HCT116 (cell line): ENCODE measurements at regions not wholly inside any gene's neighbourhood (a gene's known extent, or its start where the extent isn't known, plus 50 kb on each side); places are given as distances from the start of the nearest gene placed in this dataset.
A peak's percentile ranks its signal among the peaks of the same experiment; 100 is the strongest.

Source experiments
- ATAC-seq: fragments of 200-7000 bp; cut with Tn5 transposase; 2 replicates; pipeline ENCODE4 v1.9.1; 2020; ENCODE audit warnings: mild to moderate bottlenecking, moderate library complexity
- BruUV-seq: library from RNA; stranded (reverse); fragments of 400-500 nt; replicated peaks from 2 replicates; lab custom pipeline; 2021; lab: Mats Ljungman, UMichigan
- CTCF ChIA-PET: fragments of 300-600 bp; sonication (Branson Sonifier 250); formaldehyde crosslinking; loops from one replicate; lab custom pipeline; 2021; ENCODE audit warnings: antibody characterized with exemption; lab: Charles Lee
- POLR2A ChIA-PET: fragments of 300-600, 350-600 bp; sonication (Branson Sonifier 250); formaldehyde crosslinking; loops from one replicate; lab custom pipeline; 2021; ENCODE audit warnings: antibody characterized with exemption; lab: Charles Lee
- RAD21 ChIA-PET, 2 experiments: fragments of 300-600 bp; sonication (Branson Sonifier 250); formaldehyde crosslinking; loops; one replicate each; lab custom pipeline; 2023; ENCODE audit warnings: low total read pairs in 2 of 2; ENCODE audit not compliant: uncharacterized antibody in 2 of 2, unreplicated experiment in 2 of 2, low non-redundant PET in 1 of 2; lab: Charles Lee
- DNase-seq: peaks from one replicate; pipeline ENCODE4 v3.0.0-alpha.2; 2010; ENCODE audit warnings: low read depth, low spot score
- H2AFZ ChIP-seq: fragments of 200-600 bp; shearing (Covaris generic), sonication (generic); 2 replicates; pipeline ENCODE4 v1.6.1; 2017; ENCODE audit warnings: low read depth, mixed run types, mixed read lengths, antibody characterized with exemption, low read length; ENCODE audit not compliant: poor library complexity, severe bottlenecking
- H3K27ac ChIP-seq: 2 replicates; pipeline ENCODE4 v1.5.1; 2012; ENCODE audit warnings: low read depth, low read length
- H3K27me3 ChIP-seq: fragments of 200-600 bp; sonication (generic); 2 replicates; pipeline ENCODE4 v1.6.1; 2016; ENCODE audit warnings: mixed run types, low read length, mixed read lengths; ENCODE audit not compliant: insufficient read depth
- H3K36me3 ChIP-seq, 2 experiments: fragments of 200-500 bp in 1 of 2; fragments of 200-600 bp in 1 of 2; sonication (Bioruptor generic) in 1 of 2; sonication (generic) in 1 of 2; 2 replicates each; pipeline versions ENCODE4 v1.5.1 to v1.6.1; 2014 to 2016; ENCODE audit warnings: low read length in 2 of 2, inconsistent platforms in 1 of 2, mixed read lengths in 1 of 2, mixed run types in 1 of 2; ENCODE audit not compliant: insufficient read depth in 2 of 2, control insufficient read depth in 1 of 2
- H3K4me1 ChIP-seq, 2 experiments: fragments of 200-600 bp in 1 of 2; sonication (generic) in 1 of 2; 2 replicates each; pipeline versions ENCODE4 v1.5.1 to v1.6.1; 2012 to 2017; ENCODE audit warnings: low read length in 2 of 2, inconsistent platforms in 1 of 2, mild to moderate bottlenecking in 1 of 2, mixed read lengths in 1 of 2, mixed run types in 1 of 2, moderate library complexity in 1 of 2; ENCODE audit not compliant: insufficient read depth in 2 of 2, control insufficient read depth in 1 of 2
- H3K4me2 ChIP-seq: fragments of 200-600 bp; sonication (generic); 2 replicates; pipeline ENCODE4 v1.6.1; 2017; ENCODE audit warnings: mixed run types, low read length, mixed read lengths
- H3K4me3 ChIP-seq, 2 experiments: fragments of 200-600 bp in 1 of 2; sonication (generic) in 1 of 2; replicated peaks in 1 of 2; 2 replicates each; pipeline ENCODE4 v1.5.1; 2011 to 2016; ENCODE audit warnings: low read length in 2 of 2, control low read depth in 1 of 2, low read depth in 1 of 2, mild to moderate bottlenecking in 1 of 2, mixed read lengths in 1 of 2, mixed run types in 1 of 2
- H3K79me2 ChIP-seq: fragments of 200-600 bp; sonication (generic); 2 replicates; pipeline ENCODE4 v1.6.1; 2017; ENCODE audit warnings: mild to moderate bottlenecking, mixed run types, low read length, moderate library complexity, mixed read lengths; ENCODE audit not compliant: insufficient read depth
- H3K9ac ChIP-seq: fragments of 200-600 bp; sonication (generic); 2 replicates; pipeline ENCODE4 v1.6.1; 2016; ENCODE audit warnings: low read length, mixed read lengths
- H3K9me2 ChIP-seq: fragments of 200-600 bp; sonication (generic), shearing (Covaris generic); 2 replicates; pipeline ENCODE4 v1.6.1; 2017; ENCODE audit warnings: mixed run types, mild to moderate bottlenecking, moderate library complexity; ENCODE audit not compliant: insufficient read depth
- H3K9me3 ChIP-seq, 2 experiments: fragments of 200-500 bp in 1 of 2; fragments of 200-600 bp in 1 of 2; sonication (Bioruptor generic) in 1 of 2; sonication (generic) in 1 of 2; 2 replicates each; pipeline ENCODE4 v1.6.1; 2014 to 2017; ENCODE audit warnings: low read length in 2 of 2, mixed read lengths in 2 of 2, inconsistent platforms in 1 of 2, low read depth in 1 of 2, mild to moderate bottlenecking in 1 of 2, mixed run types in 1 of 2, moderate library complexity in 1 of 2; ENCODE audit not compliant: control insufficient read depth in 1 of 2, insufficient read depth in 1 of 2
- H4K20me1 ChIP-seq: fragments of 200-600 bp; sonication (generic), shearing (Covaris generic); 2 replicates; pipeline ENCODE4 v1.6.1; 2017; ENCODE audit warnings: mixed run types, mild to moderate bottlenecking, moderate library complexity; ENCODE audit not compliant: insufficient read depth
- CBX3 ChIP-seq: IDR thresholded peaks from 2 replicates; pipeline ENCODE4 v1.6.1; 2012; ENCODE audit warnings: low read depth
- EZH2 ChIP-seq: fragments of 200-600 bp; sonication (generic); IDR thresholded peaks from 2 replicates; pipeline ENCODE4 v1.6.1; 2017; ENCODE audit warnings: antibody characterized with exemption, mixed run types
- POLR2A ChIP-seq: IDR thresholded peaks from 2 replicates; pipeline ENCODE4 v1.7.0; 2011; ENCODE audit warnings: borderline replicate concordance; ENCODE audit not compliant: insufficient read depth, insufficient read length; ENCODE audit errors: extremely low read depth
- POLR2AphosphoS5 ChIP-seq: IDR thresholded peaks from 2 replicates; pipeline ENCODE4 v1.6.1; 2011; ENCODE audit warnings: mild to moderate bottlenecking, low read depth, low read length, moderate library complexity
- RAD21 ChIP-seq: IDR thresholded peaks from 2 replicates; pipeline ENCODE4 v1.6.1; 2012; ENCODE audit warnings: low read depth, mild to moderate bottlenecking
- SP1 ChIP-seq: IDR thresholded peaks from 2 replicates; pipeline ENCODE4 v1.6.1; 2012; ENCODE audit warnings: low read depth
- ZNF274 ChIP-seq: fragments of 200-500 bp; sonication (Bioruptor generic); IDR thresholded peaks from 2 replicates; pipeline ENCODE4 v1.6.1; 2014; ENCODE audit warnings: mild to moderate bottlenecking, low read depth, low read length, inconsistent platforms
- intact Hi-C: fragments of 100-400 bp; cut with micrococcal nuclease; formaldehyde crosslinking; loops from 2 replicates; pipeline ENCODE4 v1.10.0; 2022
- TF ChIP-seq, protein P1 (sequence below): IDR thresholded peaks from 2 replicates; pipeline ENCODE4 v1.6.1; 2012; ENCODE audit warnings: low read depth
- TF ChIP-seq, protein P2 (sequence below): IDR thresholded peaks from 2 replicates; pipeline ENCODE4 v1.6.1; 2012

DNA sequence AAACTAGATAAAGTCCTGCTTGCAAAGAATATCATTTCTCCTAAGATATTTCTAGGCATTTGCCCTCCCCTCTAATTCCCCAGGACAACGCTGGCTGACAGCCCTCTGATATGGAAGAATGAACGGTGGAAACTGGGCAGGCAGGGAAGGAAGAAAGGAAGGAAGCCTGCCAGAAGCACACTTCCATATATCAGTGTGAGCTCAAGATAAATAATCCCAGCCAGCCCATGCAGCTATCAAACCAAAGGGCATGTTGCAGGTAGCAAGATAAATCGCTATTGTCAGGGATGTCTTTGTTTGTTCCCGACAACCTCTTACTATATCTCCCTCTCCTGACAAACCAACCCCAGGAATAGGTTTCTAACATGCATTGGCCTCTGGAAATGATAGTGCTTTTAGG, 412.8 kb downstream of the HNRNPD start:
- CTCF ChIA-PET: no interaction called here
- BruUV-seq: no TSS peak
- Histone ChIP-seq H3K27ac (no peak overlapping the region), H2AFZ (no peak overlapping the region), H3K79me2 (no peaks in the 10 kb centered on the region), H3K4me2 (no peak overlapping the region), H3K9me3 (no peaks in the 10 kb centered on the region), H3K36me3 (no peaks in the 10 kb centered on the region), H3K27me3 (0 out of 2 replicates have a peak, but pooled peaks cover 4% of the 10 kb centered on the region), H3K9ac (no peak overlapping the region), H3K4me3 (no peak overlapping the region), H3K9me2 (no peaks in the 10 kb centered on the region), H3K4me1 (no peaks in the 10 kb centered on the region), H4K20me1 (no peaks in the 10 kb centered on the region)
- RAD21 ChIA-PET: no interaction called here
- no peak for DNase-seq
- ATAC-seq: no peak
- intact Hi-C loops: no loop called here
- POLR2A ChIA-PET: no interaction called here
- TF ChIP-seq, protein P1, sequence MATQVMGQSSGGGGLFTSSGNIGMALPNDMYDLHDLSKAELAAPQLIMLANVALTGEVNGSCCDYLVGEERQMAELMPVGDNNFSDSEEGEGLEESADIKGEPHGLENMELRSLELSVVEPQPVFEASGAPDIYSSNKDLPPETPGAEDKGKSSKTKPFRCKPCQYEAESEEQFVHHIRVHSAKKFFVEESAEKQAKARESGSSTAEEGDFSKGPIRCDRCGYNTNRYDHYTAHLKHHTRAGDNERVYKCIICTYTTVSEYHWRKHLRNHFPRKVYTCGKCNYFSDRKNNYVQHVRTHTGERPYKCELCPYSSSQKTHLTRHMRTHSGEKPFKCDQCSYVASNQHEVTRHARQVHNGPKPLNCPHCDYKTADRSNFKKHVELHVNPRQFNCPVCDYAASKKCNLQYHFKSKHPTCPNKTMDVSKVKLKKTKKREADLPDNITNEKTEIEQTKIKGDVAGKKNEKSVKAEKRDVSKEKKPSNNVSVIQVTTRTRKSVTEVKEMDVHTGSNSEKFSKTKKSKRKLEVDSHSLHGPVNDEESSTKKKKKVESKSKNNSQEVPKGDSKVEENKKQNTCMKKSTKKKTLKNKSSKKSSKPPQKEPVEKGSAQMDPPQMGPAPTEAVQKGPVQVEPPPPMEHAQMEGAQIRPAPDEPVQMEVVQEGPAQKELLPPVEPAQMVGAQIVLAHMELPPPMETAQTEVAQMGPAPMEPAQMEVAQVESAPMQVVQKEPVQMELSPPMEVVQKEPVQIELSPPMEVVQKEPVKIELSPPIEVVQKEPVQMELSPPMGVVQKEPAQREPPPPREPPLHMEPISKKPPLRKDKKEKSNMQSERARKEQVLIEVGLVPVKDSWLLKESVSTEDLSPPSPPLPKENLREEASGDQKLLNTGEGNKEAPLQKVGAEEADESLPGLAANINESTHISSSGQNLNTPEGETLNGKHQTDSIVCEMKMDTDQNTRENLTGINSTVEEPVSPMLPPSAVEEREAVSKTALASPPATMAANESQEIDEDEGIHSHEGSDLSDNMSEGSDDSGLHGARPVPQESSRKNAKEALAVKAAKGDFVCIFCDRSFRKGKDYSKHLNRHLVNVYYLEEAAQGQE: no peak
- TF ChIP-seq CBX3 (no peak), POLR2A (no peak)

DNA sequence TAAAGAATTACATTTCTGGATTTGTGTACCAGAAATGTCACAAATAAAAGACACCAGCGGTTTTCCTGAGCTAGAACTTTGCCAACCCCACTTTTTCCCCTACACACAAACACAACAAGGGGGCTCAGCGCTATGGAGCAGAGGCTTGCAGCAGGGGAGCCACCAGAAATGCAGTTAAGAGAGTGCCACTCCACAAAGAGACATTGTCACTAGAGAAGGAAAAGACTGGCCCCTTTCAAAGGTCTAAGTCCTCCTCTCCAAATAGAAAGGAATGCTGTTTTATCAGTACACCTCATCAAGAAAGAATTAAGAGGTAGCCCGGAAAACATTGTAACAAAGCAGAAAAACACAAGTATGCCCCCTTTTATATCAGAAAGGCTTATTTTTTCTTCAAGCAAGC, 419.5 kb downstream of the HNRNPD start:
- no peaks in the 10 kb centered on the region for H3K9me2 ChIP-seq
- H4K20me1 ChIP-seq: no peaks in the 10 kb centered on the region
- no peak overlapping the region for H3K4me3 ChIP-seq
- H3K36me3 ChIP-seq: no peaks in the 10 kb centered on the region
- CTCF ChIA-PET: no interaction called here
- no peaks in the 10 kb centered on the region for H3K4me1 ChIP-seq
- no TSS peak for BruUV-seq
- TF ChIP-seq SP1: no peak
- TF ChIP-seq, protein P2, sequence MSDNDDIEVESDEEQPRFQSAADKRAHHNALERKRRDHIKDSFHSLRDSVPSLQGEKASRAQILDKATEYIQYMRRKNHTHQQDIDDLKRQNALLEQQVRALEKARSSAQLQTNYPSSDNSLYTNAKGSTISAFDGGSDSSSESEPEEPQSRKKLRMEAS: no peak
- TF ChIP-seq EZH2: no peak
- TF ChIP-seq RAD21: no peak
- TF ChIP-seq ZNF274: no peak
- no peak for TF ChIP-seq POLR2AphosphoS5
- H3K27me3 ChIP-seq: peaks cover 10% of the 10 kb centered on the region; the same call in 1 of the 2 replicates
- H3K9ac ChIP-seq: no peak overlapping the region
- DNase-seq (no peak), ATAC-seq (no peak)
- RAD21 ChIA-PET: no interaction called here
- POLR2A ChIA-PET: no interaction called here
- no peaks in the 10 kb centered on the region for H3K9me3 ChIP-seq
- H3K4me2 ChIP-seq: 0 out of 2 replicates have a peak overlapping the region, but pooled peaks have one; percentile 2
- H3K79me2 ChIP-seq: no peaks in the 10 kb centered on the region
- intact Hi-C loops: no loop called here
- H2AFZ ChIP-seq: no peak overlapping the region
- no peak overlapping the region for H3K27ac ChIP-seq
